Mucosa of descending colon (tissue), 3 donors: ENCODE measurements at regions not wholly inside any gene's neighbourhood (a gene's known extent, or its start where the extent isn't known, plus 50 kb on each side); places are given as distances from the start of the nearest gene placed in this dataset.

ENCODE experiments used
- ATAC-seq: fragments of 200-7000 bp; cut with Tn5 transposase; one replicate; pipeline ENCODE4 v1.9.1; 2020; ENCODE audit warnings: mild to moderate bottlenecking, moderate library complexity
- DNase-seq, 3 donors: peaks; one replicate each; pipeline ENCODE4 v3.0.0-alpha.2; 2020
- H3K36me3 ChIP-seq: fragments of 200-600 bp; one replicate; pipeline ENCODE4 v1.8.0; 2021; ENCODE audit warnings: low read depth, mild to moderate bottlenecking
- H3K4me1 ChIP-seq: fragments of 200-600 bp; one replicate; pipeline ENCODE4 v1.8.0; 2021; ENCODE audit warnings: low read depth, mild to moderate bottlenecking
- H3K4me3 ChIP-seq: fragments of 200-600 bp; one replicate; pipeline ENCODE4 v1.8.0; 2021; ENCODE audit warnings: mild to moderate bottlenecking
- H3K9me3 ChIP-seq: fragments of 200-600 bp; one replicate; pipeline ENCODE4 v1.8.0; 2021; ENCODE audit warnings: mild to moderate bottlenecking
- intact Hi-C, 2 donors: fragments of 100-400 bp; cut with DNase I in 1 of 2; cut with micrococcal nuclease in 1 of 2; formaldehyde crosslinking; loops; one replicate each; pipeline versions ENCODE4 v1.11.0 to v1.11.1; 2022; cut with DNase I, micrococcal nuclease
- TF ChIP-seq, protein P1 (sequence below): fragments of 200-600 bp; IDR thresholded peaks from one replicate; pipeline ENCODE4 v1.8.0; 2022; ENCODE audit warnings: antibody characterized with exemption, mild to moderate bottlenecking
- donor health status: DM: no; HTN: no; CAD: no; lungs with moderate emphysema.
- donor health status: DM: no; HTN: no; CAD: no.
- donor health status: DM: no; HTN: yes; CAD: no.

DNA sequence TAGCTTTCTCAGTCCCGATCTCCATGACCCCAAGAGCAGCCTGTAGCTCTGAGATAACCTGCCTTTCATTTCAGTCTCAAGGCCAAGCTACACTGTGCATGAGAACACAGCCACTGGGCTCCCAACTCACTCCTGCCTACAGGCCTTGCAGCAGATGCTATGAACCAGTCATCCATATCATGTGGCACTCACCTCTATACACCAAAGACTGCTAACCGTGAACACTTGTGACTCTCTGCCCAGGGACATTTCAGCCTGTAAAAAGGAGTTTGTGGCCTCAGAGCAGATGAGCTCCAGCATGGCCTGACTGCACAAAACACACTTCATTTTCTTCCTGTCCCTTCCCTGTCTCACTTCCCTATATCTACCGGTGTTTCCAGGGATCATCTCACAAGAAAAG, 56.9 kb upstream of the NPY start:
- DNase-seq (no peak), ATAC-seq (no peak)
- H3K4me1 ChIP-seq, result no peaks in the 10 kb centered on the region
- no peaks in the 10 kb centered on the region for H3K9me3 ChIP-seq
- no peaks in the 10 kb centered on the region for H3K36me3 ChIP-seq
- no peak overlapping the region for H3K4me3 ChIP-seq
- TF ChIP-seq, protein P1, sequence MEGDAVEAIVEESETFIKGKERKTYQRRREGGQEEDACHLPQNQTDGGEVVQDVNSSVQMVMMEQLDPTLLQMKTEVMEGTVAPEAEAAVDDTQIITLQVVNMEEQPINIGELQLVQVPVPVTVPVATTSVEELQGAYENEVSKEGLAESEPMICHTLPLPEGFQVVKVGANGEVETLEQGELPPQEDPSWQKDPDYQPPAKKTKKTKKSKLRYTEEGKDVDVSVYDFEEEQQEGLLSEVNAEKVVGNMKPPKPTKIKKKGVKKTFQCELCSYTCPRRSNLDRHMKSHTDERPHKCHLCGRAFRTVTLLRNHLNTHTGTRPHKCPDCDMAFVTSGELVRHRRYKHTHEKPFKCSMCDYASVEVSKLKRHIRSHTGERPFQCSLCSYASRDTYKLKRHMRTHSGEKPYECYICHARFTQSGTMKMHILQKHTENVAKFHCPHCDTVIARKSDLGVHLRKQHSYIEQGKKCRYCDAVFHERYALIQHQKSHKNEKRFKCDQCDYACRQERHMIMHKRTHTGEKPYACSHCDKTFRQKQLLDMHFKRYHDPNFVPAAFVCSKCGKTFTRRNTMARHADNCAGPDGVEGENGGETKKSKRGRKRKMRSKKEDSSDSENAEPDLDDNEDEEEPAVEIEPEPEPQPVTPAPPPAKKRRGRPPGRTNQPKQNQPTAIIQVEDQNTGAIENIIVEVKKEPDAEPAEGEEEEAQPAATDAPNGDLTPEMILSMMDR, result no peak
- intact Hi-C loops, result no loop called here

DNA sequence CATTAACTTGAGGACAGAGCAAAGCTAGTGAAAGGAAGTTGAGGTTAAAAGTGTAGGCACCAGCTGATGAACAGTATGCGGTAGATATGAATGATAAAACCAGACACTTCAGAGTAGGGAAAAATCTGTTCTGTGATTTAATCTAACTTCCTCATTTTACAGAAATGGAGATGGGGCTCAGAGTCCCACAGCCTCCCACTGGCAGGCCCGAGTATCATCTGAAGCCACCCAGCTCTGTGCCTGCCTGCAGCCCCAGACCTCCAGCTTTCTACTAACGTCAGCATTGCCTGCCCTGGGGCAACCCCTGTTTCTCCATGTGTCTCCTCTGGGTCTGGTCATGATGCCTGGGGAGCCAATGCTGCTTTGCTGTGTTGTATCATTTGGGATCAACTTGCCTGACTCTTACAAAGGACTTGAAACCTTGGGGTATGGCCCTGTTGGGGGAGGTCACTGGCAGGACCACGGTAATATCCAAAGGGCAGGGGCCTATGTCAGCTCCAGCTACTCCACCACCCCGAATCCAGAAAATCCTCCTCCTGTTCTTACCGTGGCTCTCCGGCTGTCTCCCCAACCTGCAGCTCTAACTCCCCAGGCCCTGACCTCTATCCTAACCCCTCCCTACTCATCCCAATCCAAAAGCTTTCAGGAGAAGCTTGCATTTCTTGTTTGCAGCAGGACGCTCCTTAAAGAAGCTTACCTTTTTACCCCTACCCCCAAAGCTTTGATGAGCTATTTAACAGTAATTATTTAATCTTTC, 56.2 kb upstream of the NPY start:
- intact Hi-C loops, result no loop called here
- ATAC-seq (no peak), DNase-seq (no peak)
- Histone ChIP-seq H3K4me1 (no peaks in the 10 kb centered on the region), H3K9me3 (no peaks in the 10 kb centered on the region), H3K4me3 (no peak overlapping the region), H3K36me3 (no peaks in the 10 kb centered on the region)
- TF ChIP-seq, protein P1, result no peak

DNA sequence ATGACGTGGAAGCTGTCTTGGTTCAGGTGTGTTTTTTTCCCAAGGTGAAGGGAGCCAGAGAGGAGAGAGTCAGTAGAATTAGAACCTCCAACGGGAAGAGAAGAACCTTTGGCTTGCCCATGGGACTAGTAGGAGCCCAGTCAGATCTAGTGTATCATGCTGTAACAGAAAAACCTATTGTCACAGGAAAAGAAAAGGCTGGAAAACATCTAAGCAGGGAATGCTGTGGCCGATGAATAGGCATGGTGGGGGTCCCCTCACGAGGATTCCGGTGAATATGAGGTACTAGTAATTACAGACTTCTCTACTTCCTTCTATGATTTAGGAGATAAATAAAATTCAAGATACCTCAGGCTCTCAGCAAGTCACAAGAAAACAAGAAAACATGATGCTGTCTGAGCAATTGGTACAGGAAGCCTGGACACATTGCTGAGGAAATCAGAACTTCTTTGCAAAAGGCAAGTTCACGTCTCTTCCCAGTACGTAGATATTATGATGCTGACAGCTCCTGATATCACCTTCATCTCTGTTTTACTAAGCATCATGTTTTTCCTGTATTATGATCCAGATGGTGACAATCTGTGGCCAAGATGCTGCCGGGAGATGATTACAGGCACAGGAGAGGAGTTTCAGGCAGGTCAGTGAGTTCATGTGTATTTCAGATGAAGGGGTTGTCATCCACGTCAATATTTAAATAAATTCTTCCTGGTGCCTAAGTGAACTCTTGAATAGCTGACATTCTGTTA, 54.3 kb upstream of the NPY start:
- intact Hi-C loops, result no loop called here
- H3K36me3 ChIP-seq, result no peaks in the 10 kb centered on the region
- TF ChIP-seq, protein P1, result no peak
- ATAC-seq, result no peak
- no peaks in the 10 kb centered on the region for H3K9me3 ChIP-seq
- H3K4me1 ChIP-seq, result no peaks in the 10 kb centered on the region
- H3K4me3 ChIP-seq, result no peak overlapping the region
- no peak for DNase-seq

DNA sequence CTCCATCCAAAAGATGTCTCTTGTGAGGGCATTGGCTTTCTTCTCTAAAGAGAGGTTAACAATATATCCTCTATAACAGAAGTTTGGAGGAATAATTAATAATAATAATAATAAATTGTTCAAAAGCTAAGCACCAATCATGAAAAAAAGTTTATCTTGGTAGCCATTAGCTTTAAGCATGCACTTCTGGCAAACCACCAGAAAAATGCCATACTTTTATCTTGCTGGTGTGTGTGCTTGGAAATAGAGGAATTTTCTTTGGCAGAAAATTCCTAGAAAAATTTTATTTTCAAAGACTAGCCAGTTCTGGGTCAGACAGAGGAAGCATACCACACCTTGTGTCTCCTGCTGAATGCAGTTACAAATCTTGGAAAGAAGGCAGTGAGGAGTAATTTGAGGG, 52.5 kb upstream of the NPY start:
- Histone ChIP-seq H3K36me3 (no peaks in the 10 kb centered on the region), H3K9me3 (no peaks in the 10 kb centered on the region), H3K4me1 (no peaks in the 10 kb centered on the region), H3K4me3 (no peak overlapping the region)
- TF ChIP-seq, protein P1, result no peak
- intact Hi-C loops, result no loop called here
- ATAC-seq (no peak), DNase-seq (no peak)

DNA sequence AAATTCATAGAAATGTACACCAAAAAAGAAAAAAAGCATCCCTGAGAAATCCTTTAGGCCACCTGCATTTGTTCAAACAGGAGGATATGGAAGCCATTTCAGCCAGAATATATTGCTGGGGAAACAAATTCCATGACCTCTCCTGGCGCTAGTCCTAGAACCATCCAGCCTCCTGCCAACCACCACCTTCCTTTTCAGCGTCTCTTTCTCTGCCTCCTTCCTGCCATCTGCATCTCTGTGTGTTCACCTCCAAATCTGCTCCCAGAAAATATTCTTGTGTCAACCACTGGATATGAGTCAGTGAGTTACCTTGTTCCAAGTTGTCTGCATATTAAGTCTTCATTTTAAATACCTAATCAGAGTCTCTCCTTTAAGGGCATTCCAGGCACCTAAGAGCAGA, 50.6 kb upstream of the NPY start:
- ATAC-seq, result no peak
- Histone ChIP-seq H3K4me1 (no peaks in the 10 kb centered on the region), H3K9me3 (no peaks in the 10 kb centered on the region), H3K4me3 (no peak overlapping the region), H3K36me3 (no peaks in the 10 kb centered on the region)
- intact Hi-C loops, result no loop called here
- no peak for DNase-seq
- TF ChIP-seq, protein P1, result no peak
